Cerebellar nuclear complex (tissue), 1 donor: ENCODE measurements at regions not wholly inside any gene's neighbourhood (a gene's known extent, or its start where the extent isn't known, plus 50 kb on each side); places are given as distances from the start of the nearest gene placed in this dataset.

Source experiments
- DNase-seq, 2 experiments: peaks; one replicate each; lab custom pipeline; 2025; lab: John Stamatoyannopoulos, UW

- DNase-seq: no peak
Measured at GRCh38 chr5:143761663-143762062, 50.3 kb upstream of the HMHB1 start.

- DNase-seq: no peak
Measured at GRCh38 chr5:143760755-143761154, 51.2 kb upstream of the HMHB1 start.

GRCh38 chr5:143760131-143760505 lies 51.8 kb upstream of the HMHB1 start:
- DNase-seq: no peak

- DNase-seq: no peak
Measured at GRCh38 chr5:143759396-143760130, 52.4 kb upstream of the HMHB1 start.

- no peak for DNase-seq
Measured at GRCh38 chr5:143758750-143759149, 53.2 kb upstream of the HMHB1 start.

GRCh38 chr5:143758015-143758414 lies 53.9 kb upstream of the HMHB1 start:
- DNase-seq: no peak

GRCh38 chr5:143757116-143757515 lies 54.8 kb upstream of the HMHB1 start:
- DNase-seq: no peak

GRCh38 chr5:143755966-143756365 lies 56.0 kb upstream of the HMHB1 start:
- no peak for DNase-seq

GRCh38 chr5:143752165-143752850 lies 59.7 kb upstream of the HMHB1 start:
- DNase-seq: no peak

GRCh38 chr5:143751342-143751741 lies 60.6 kb upstream of the HMHB1 start:
- DNase-seq: no peak

GRCh38 chr5:143749581-143750205 lies 62.3 kb upstream of the HMHB1 start:
- DNase-seq: no peak

- no peak for DNase-seq
Measured at GRCh38 chr5:143748516-143748915, 63.4 kb upstream of the HMHB1 start.

GRCh38 chr5:143742951-143743350 lies 69.0 kb upstream of the HMHB1 start:
- no peak for DNase-seq

- no peak for DNase-seq
Measured at GRCh38 chr5:143741421-143741820, 70.5 kb upstream of the HMHB1 start.

- no peak for DNase-seq
Measured at GRCh38 chr5:143740956-143741355, 71.0 kb upstream of the HMHB1 start.

- DNase-seq: no peak
Measured at GRCh38 chr5:143739746-143740145, 72.2 kb upstream of the HMHB1 start.

GRCh38 chr5:143738417-143739401 lies 73.3 kb upstream of the HMHB1 start:
- no peak for DNase-seq

GRCh38 chr5:143737062-143737461 lies 74.9 kb upstream of the HMHB1 start:
- no peak for DNase-seq

- no peak for DNase-seq
Measured at GRCh38 chr5:143734456-143734780, 77.5 kb upstream of the HMHB1 start.

GRCh38 chr5:143733665-143734455 lies 78.1 kb upstream of the HMHB1 start:
- no peak for DNase-seq

- DNase-seq: no peak
Measured at GRCh38 chr5:143732402-143732801, 79.6 kb upstream of the HMHB1 start.
